LoVo (cell line): ENCODE measurements at regions not wholly inside any gene's neighbourhood (a gene's known extent, or its start where the extent isn't known, plus 50 kb on each side); places are given as distances from the start of the nearest gene placed in this dataset.
"Not testable (repeated sequence)": the region's sequence is repeated elsewhere in the genome, so short reads cannot be mapped to it uniquely, and the experiment has no call there.

Experiments used
- DNase-seq: peaks from one replicate; pipeline ENCODE4 v3.0.0-alpha.2; 2016; ENCODE audit warnings: low spot score

- DNase-seq: no peak
Observed at GRCh38 chr14:40367717-40368116, 935.5 kb upstream of the FBXO33 start.

DNA sequence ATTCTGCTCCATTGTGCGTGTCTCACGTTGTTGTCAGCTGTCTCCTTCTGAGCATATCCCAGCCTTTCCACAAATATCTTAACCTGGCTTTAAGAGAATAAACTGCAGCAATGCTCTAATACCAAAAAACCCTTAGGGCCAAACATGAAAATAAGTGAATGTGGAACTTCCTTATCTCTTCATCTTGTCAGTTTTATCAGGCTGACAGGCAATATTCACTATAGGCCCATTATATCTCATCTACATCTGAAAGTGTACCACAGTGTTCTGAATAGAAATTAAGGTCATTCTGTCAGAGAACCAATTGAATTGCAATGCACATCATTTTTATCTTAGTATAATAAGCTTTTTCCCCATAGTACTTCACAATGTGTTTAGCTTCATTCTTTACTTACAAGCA lies 933.1 kb upstream of the FBXO33 start:
- DNase-seq: no peak

- no peak for DNase-seq
Observed at GRCh38 chr14:40362856-40363255, 930.6 kb upstream of the FBXO33 start.

DNA sequence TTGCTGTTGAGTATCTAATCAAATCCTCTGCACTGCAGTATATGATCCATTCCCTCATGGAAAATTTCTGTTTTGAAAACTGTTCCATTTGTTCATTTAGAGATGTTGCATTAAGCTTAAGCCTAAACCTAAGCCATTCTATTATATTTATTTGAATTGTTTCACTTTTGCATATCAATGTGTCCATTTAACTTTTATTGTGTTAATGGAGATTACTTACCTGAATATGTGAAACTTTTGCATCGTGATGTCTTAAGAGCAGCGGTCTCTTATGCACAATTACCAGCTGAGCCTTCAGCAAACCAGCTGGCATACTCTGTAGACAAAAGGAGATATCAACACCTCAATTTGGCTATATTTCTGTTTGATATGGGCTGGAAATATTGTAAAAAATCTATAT lies 922.5 kb upstream of the FBXO33 start:
- DNase-seq: no peak

DNA sequence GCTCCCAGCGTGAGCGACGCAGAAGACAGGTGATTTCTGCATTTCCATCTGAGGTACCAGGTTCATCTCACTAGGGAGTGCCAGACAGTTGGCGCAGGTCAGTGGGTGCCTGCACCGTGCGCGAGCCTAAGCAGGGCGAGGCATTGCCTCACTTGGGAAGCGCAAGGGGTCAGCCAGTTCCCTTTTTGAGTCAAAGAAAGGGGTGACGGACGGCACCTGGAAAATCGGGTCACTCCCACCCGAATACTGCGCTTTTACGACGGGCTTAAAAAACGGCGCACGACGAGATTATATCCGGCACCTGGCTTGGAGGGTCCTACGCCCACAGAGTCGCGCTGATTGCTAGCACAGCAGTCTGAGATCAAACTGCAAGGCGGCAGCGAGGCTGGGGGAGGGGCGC lies 915.9 kb upstream of the FBXO33 start:
- DNase-seq: not testable (repeated sequence)

DNA sequence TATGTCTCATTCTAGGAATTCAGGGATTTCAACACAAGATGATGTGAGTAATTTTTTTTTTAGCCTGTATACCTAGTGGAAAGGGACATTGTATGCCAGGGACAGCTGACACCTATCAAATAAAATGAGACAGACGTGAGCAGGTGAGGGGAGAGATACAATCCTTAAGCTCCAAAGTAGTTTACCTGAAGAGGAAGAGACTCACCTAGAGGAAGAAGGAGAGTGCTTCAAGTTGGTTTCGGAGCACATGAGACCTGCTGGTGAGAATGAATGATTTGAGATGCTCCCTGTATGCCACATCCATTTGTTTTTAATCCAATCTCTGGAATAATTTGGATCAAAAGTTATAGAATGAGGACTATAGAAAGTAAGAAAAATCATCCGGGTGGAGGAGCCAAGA lies 915.4 kb upstream of the FBXO33 start:
- DNase-seq: no peak

GRCh38 chr14:40346275-40346674 lies 914.0 kb upstream of the FBXO33 start:
- no peak for DNase-seq

- DNase-seq: no peak
Observed at GRCh38 chr14:40345334-40345733, 913.1 kb upstream of the FBXO33 start.

- DNase-seq: no peak
Observed at GRCh38 chr14:40340708-40341107, 908.5 kb upstream of the FBXO33 start.

DNA sequence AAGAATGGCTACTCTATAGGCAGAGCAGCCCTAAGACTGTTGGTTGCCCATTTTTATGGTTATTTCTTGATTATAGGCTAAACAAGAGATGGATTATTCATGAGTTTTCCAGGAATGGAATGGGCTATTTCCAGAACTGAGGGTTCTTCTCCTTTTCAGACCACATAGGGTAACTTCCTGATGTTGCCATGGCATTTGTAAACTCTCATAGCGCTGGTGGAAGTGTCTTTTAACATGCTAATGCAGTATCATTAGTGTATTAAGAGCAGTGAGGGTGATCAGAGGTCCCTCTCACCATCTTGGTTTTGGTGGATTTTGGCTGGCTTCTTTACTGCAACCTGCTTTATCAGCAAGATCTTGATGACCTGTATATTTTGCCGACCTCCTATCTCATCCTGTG lies 904.6 kb upstream of the FBXO33 start:
- DNase-seq: no peak

GRCh38 chr14:40326519-40326918 lies 894.3 kb upstream of the FBXO33 start:
- DNase-seq: not testable (repeated sequence)

GRCh38 chr14:40318211-40318719 lies 886.0 kb upstream of the FBXO33 start:
- DNase-seq: no peak

- DNase-seq: no peak
Observed at GRCh38 chr14:40317690-40318089, 885.5 kb upstream of the FBXO33 start.

- no peak for DNase-seq
Observed at GRCh38 chr14:40312296-40312695, 880.1 kb upstream of the FBXO33 start.

GRCh38 chr14:40309124-40309523 lies 876.9 kb upstream of the FBXO33 start:
- DNase-seq: no peak

- no peak for DNase-seq
Observed at GRCh38 chr14:40308240-40308639, 876.0 kb upstream of the FBXO33 start.

GRCh38 chr14:40296821-40297220 lies 864.6 kb upstream of the FBXO33 start:
- no peak for DNase-seq

DNA sequence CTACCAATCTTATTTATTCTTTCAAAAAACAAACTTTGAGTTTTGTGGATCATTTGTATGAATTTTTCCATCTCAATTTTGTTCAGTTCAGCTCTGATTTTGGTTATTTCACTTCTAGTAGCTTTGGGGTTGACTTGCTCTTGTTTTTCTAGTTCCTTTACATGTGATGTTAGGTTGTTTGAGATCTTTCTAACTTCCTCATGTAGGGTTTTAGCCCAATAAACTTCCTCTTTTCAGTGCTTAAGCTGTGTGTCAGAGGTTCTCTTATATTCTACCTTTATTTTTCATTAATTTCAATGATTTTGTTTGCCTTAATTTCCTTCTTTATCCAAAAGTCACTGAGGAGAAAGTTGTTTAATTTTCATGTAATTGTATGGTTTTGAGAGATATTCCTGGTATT lies 860.4 kb upstream of the FBXO33 start:
- DNase-seq: no peak

DNA sequence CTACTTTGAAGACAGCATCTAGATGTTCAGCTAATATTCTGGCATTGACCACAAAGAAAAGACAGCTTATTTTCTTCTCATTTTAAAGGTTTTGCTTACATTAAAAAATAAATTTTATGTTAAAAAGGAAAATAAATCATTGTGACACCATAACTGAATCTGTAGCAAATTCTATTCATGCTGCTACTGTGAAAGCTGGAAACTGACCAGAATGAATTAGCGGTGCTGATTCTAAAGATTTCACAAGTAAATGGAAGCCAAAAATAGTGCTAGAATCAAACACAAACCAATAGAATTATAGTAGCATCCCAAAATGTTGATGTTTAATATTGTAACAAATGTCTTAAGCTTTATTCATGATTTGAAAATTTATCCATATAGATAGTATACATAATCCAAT lies 850.0 kb upstream of the FBXO33 start:
- DNase-seq: no peak

DNA sequence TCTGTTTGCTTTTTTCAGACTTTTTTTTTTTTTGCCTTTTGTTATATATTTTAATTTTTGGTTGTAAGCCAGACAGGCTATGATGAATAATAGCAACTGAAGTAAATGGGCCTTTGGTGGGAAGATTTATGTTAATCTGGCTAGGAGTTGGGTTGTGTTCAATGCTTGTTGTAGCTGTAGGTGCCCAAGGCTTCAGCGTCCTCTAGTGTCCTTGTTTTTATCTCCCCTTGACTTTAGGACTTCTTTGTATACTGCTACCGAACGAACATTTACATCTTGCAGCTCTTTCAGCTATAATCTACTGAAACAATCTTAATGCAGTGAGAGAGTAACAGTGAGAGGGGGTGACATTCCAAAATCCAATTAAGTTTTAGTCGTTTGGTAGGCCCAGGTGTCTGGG lies 848.4 kb upstream of the FBXO33 start:
- no peak for DNase-seq

GRCh38 chr14:40273417-40273816 lies 841.2 kb upstream of the FBXO33 start:
- no peak for DNase-seq

DNA sequence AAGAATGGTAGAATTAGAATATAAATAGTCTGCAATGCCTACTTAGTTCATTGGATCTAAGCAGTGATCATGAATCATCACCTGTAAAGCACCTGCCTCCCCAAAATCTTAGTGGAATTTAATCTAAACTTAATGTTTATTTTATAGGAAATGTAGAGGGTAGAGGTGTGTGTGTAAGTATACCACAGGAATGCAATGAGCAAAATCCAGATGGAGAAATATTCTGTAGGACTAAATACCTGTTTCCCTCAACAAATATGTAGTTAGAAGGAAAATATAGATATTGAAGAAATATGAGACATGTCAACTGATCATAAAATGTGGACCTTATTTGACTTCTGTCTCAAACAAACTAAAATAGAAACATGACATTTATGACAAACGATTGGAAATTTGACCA lies 839.2 kb upstream of the FBXO33 start:
- DNase-seq: no peak

GRCh38 chr14:40269436-40269835 lies 837.2 kb upstream of the FBXO33 start:
- DNase-seq: no peak

- DNase-seq: no peak
Observed at GRCh38 chr14:40268236-40268635, 836.0 kb upstream of the FBXO33 start.

DNA sequence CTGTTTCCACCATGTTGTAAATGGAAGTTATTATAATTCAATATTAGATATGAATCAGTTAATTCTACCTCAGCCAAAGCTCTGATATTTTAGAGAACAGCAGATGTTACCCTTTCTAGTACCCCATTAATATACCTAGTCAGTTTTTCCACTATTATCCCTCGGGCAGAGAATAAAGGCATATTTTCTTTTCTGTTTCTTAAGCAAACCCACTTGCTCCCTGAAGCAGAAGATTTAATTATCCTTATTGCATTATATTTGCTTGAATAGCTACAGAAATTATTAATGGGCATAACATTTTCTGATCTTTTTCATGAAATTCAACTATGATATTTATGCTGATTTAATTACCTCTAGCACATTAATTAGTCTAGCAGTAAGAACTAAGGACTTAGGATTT lies 832.9 kb upstream of the FBXO33 start:
- no peak for DNase-seq
